ENCODE measurements at regions not wholly inside any gene's neighbourhood (a gene's known extent, or its start where the extent isn't known, plus 50 kb on each side); places are given as distances from the start of the nearest gene placed in this dataset.
A peak's percentile ranks its signal among the peaks of the same experiment; 100 is the strongest.

DNA sequence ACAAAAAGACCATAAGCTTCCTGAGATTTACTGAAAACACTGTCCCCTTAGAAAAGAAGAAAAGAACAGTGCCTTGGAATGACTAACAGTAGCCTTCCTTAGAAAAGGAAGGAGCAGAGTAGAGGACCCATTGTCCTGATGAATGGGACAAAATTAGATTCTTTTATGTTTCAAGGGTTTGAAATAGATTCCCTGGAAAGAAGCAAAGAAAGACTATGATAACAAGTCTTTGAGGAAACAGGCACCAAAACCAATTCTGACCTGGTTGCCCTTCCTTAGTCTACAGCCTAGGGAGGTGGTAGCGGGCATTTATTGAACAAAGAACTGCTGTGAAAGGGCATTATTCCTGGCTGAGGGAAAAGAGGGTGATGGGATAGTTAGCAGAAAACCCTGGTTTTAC lies 1024.8 kb downstream of the TBL1XR1 start:
- H3K4me1 ChIP-seq (ENCODE audit: low read depth): no peaks in the 10 kb centered on the region
- DNase-seq (no peak), ATAC-seq (no peak)
- intact Hi-C loops (cut with DNase I, micrococcal nuclease): no loop called here
- H3K9me3 ChIP-seq: no peaks in the 10 kb centered on the region
- no peaks in the 10 kb centered on the region for H3K36me3 ChIP-seq (ENCODE audit: low read depth)
- H3K4me3 ChIP-seq: no peak overlapping the region
- TF ChIP-seq, protein P1, sequence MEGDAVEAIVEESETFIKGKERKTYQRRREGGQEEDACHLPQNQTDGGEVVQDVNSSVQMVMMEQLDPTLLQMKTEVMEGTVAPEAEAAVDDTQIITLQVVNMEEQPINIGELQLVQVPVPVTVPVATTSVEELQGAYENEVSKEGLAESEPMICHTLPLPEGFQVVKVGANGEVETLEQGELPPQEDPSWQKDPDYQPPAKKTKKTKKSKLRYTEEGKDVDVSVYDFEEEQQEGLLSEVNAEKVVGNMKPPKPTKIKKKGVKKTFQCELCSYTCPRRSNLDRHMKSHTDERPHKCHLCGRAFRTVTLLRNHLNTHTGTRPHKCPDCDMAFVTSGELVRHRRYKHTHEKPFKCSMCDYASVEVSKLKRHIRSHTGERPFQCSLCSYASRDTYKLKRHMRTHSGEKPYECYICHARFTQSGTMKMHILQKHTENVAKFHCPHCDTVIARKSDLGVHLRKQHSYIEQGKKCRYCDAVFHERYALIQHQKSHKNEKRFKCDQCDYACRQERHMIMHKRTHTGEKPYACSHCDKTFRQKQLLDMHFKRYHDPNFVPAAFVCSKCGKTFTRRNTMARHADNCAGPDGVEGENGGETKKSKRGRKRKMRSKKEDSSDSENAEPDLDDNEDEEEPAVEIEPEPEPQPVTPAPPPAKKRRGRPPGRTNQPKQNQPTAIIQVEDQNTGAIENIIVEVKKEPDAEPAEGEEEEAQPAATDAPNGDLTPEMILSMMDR (IDR thresholded peaks at IDR 0.05): no peak

DNA sequence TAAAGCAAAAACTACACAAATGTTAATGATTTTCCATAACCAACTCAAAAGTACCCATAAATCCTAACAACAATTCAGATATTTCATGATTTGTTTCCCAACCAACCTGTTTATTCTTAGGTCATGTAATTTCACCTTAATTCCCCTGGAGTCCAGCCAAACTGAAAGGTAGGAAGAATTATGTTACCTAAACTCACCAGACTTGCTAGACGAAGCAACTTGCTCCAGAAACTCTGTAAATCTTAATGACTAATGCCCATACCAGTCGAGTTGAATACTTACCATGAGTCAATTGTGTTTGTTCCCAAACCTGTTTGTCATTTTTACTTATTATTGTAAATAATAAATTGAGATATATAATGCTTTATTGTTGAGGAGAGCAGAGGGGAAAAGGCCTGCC lies 1030.0 kb downstream of the TBL1XR1 start:
- TF ChIP-seq, protein P1 (IDR thresholded peaks at IDR 0.05): no peak
- Histone ChIP-seq H3K9me3 (no peaks in the 10 kb centered on the region), H3K36me3 (ENCODE audit: low read depth) (no peaks in the 10 kb centered on the region), H3K4me1 (ENCODE audit: low read depth) (no peaks in the 10 kb centered on the region), H3K4me3 (no peak overlapping the region)
- intact Hi-C loops (cut with DNase I, micrococcal nuclease): no loop called here
- ATAC-seq (no peak), DNase-seq (no peak)

DNA sequence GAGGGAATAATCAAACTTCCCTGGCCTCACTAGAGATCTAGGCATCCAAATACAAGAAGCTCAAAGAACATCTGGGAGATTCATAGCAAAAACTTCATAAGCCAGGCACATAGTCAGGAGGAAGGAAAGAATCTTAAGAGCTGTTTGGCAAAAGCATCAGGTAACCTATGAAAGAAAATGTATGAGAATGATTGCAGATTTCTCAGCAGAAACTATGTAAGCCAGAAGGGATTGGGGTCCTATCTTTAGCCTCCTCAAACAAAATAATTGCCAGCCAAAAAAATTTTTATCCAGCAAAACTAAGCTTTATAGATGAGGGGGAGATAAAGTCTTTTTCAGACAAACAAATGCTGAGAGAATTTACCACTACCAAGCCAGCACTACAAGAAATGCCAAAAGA lies 1036.3 kb downstream of the TBL1XR1 start:
- ATAC-seq (no peak), DNase-seq (no peak)
- intact Hi-C loops (cut with DNase I, micrococcal nuclease): no loop called here
- Histone ChIP-seq H3K36me3 (ENCODE audit: low read depth) (no peaks in the 10 kb centered on the region), H3K4me1 (ENCODE audit: low read depth) (no peaks in the 10 kb centered on the region), H3K4me3 (no peak overlapping the region), H3K9me3 (no peaks in the 10 kb centered on the region)
- TF ChIP-seq, protein P1 (IDR thresholded peaks at IDR 0.05): no peak

DNA sequence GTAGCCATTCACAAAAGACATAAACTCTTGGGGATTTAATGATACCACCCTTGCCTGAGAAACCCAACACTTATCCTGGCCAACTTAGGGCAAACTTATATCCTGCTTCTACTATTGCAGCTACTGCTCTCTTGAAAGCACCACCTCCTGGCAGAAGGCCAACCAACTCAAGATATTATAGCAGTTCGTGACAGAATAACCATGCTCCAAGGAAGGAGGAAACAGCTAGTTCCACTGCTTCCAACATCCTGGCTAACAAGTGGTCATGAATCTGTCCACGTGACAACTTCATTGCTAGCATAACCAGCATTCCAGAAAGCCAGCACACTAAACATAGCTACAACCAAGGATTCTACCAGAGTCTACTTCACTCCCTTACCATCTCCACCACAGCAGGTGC lies 1037.5 kb downstream of the TBL1XR1 start:
- intact Hi-C loops (cut with DNase I, micrococcal nuclease): no loop called here
- TF ChIP-seq, protein P1 (IDR thresholded peaks at IDR 0.05): no peak
- Histone ChIP-seq H3K4me1 (ENCODE audit: low read depth) (no peaks in the 10 kb centered on the region), H3K36me3 (ENCODE audit: low read depth) (no peaks in the 10 kb centered on the region), H3K4me3 (no peak overlapping the region), H3K9me3 (no peaks in the 10 kb centered on the region)
- ATAC-seq (no peak), DNase-seq (peak in 1 of 3 donors; percentile 5)

DNA sequence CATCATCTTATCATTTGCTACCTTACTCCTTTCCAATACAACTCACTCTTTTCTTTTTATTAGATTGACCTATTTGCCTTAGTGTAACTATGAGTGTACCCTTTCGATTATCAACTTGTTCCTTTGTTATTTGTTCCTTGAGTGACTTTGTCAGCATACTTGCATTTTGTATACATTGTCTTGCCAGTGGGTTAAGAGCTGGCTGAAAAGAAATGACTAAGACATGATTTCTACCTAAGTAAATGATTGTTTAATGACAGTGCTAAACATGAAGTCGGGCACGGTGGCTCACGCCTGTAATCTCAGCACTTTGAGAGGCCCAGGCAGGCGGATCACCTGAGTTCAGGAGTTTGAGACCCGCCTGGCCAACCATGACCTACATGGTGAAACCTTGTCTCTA lies 1042.3 kb downstream of the TBL1XR1 start:
- H3K4me3 ChIP-seq: no peak overlapping the region
- no peaks in the 10 kb centered on the region for H3K9me3 ChIP-seq
- ATAC-seq: no peak
- H3K4me1 ChIP-seq (ENCODE audit: low read depth): no peaks in the 10 kb centered on the region
- intact Hi-C loops (cut with DNase I, micrococcal nuclease): no loop called here
- peak in 1 of 3 donors; percentile 25 for DNase-seq
- no peaks in the 10 kb centered on the region for H3K36me3 ChIP-seq (ENCODE audit: low read depth)
- TF ChIP-seq, protein P1 (IDR thresholded peaks at IDR 0.05): no peak

DNA sequence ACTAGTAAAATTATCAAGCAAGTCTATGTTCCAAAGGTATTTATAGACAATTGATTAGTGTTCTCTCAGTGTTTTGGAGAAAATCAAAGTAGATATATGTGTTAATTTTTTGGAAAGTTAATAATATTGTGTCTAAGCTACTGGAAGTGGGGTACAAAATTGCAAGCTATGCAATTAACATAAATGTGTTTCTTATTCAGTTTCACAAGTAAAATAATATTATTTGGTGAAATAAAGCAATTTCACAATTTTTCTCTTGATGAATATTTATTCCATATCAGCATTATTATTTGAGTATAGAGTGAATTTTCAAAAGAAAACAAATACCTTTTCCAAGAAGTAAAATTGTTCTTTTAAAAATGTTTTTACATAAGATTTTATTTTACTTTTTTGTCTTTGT lies 1047.7 kb downstream of the TBL1XR1 start:
- intact Hi-C loops (cut with DNase I, micrococcal nuclease): no loop called here
- TF ChIP-seq, protein P1 (IDR thresholded peaks at IDR 0.05): no peak

More for the DNA sequence above, 1047.7 kb downstream of the TBL1XR1 start:
- H3K36me3 ChIP-seq (ENCODE audit: low read depth): no peaks in the 10 kb centered on the region
- no peak overlapping the region for H3K4me3 ChIP-seq
- H3K4me1 ChIP-seq (ENCODE audit: low read depth): no peaks in the 10 kb centered on the region
- ATAC-seq (no peak), DNase-seq (no peak)
- no peaks in the 10 kb centered on the region for H3K9me3 ChIP-seq

All from mucosa of descending colon (tissue), 3 donors.